ENCODE measurements at regions not wholly inside any gene's neighbourhood (a gene's known extent, or its start where the extent isn't known, plus 50 kb on each side); places are given as distances from the start of the nearest gene placed in this dataset.

- TF ChIP-seq ZNF274 (IDR thresholded peaks at IDR 0.05; ENCODE audit: low read depth, low read length) (no peak), YY1 (IDR thresholded peaks at IDR 0.05; ENCODE audit: insufficient read depth, insufficient read length) (no peak)
Observed at GRCh38 chr9:8036914-8037524, 237.4 kb upstream of the DMAC1 start.
